HG02981 (cell line): ENCODE measurements at regions not wholly inside any gene's neighbourhood (a gene's known extent, or its start where the extent isn't known, plus 50 kb on each side); places are given as distances from the start of the nearest gene placed in this dataset.

Experiments used
- ATAC-seq: cut with Tn5 transposase; IDR thresholded peaks from one replicate; pipeline ENCODE4 v1.9.1; 2021; ENCODE audit warnings: mild to moderate bottlenecking, moderate library complexity; ENCODE audit not compliant: unreplicated experiment

DNA sequence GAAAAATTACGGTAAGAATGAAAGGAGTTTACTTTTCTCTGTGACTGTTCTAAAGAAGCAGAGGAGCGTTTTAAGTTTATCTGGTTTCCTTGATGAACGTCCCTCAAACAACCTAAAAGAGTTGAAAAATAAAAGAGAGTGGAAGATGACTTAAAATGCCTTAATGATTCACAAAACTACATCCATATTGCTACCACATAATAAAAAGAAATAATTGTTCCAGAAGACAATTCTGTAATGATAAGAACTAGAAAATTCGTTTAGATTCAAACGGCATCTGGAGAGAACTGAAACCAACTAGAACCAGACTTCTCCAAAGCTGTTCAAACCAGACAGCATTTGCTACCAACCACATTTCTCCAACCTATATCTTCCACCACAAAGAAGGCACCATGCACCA lies 68.1 kb downstream of the TEKT4 start:
- no peak for ATAC-seq

DNA sequence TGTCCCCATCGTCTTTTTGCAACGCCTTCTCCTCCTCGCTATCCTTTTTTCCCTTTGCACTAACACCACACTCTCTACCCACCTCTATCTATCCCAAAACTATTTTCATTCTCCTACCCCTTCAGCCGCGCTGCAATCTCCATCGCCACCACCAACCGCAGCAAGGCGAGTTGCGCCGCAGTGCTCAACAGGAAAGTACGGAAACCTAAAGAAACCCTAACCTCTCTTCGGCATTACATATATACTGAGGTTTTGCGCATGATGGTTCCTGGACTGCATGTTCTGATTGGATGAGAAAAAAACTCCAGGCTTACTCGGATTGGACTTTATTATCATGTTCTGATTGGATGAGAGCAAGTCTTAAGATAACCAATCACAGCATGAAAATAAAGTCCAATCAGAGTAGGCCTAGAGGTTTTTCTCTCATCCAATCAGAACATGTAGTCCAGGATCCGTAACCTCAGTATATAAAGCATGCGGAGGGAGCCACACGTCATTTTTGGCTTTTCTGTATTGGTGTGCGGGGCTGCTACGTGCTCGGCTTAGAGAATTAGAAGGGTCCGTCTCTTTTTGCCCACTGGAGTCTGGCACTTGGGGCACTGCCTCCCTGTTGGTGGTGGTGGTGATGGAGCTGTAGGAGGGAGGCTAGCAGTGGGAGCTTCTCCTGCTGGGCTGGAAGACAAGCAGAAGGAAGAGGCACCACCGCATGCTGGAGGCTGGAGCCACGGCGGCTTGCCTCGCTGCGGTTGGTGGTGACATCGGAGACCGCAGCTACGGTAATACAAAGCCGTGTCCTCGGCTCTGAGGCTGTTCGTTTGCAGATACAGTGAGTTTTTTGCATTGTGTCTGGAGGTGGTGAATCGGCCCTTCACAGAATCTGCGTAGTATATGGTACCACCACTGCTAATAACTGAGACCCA lies 76.1 kb downstream of the TEKT4 start:
- ATAC-seq, result no peak

DNA sequence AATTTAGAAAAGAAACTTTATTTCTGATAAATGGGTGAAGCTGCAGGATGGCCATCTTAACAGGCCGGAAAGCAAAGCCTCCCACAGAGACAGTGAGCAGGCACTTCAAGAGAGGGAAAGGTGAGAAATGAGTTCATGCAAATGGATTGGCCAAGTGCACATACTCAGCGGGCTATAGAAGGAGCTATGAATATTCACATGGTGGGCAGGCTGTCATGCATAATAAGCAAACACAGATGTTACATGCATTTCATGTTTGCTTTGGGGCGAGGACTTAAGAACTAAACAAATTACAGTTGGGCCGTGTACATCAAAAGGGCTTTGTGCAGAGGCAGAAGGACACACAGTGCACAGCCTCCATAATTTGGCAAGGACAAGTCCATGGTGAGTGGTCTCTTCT lies 69.8 kb upstream of the MAL start:
- no peak for ATAC-seq

DNA sequence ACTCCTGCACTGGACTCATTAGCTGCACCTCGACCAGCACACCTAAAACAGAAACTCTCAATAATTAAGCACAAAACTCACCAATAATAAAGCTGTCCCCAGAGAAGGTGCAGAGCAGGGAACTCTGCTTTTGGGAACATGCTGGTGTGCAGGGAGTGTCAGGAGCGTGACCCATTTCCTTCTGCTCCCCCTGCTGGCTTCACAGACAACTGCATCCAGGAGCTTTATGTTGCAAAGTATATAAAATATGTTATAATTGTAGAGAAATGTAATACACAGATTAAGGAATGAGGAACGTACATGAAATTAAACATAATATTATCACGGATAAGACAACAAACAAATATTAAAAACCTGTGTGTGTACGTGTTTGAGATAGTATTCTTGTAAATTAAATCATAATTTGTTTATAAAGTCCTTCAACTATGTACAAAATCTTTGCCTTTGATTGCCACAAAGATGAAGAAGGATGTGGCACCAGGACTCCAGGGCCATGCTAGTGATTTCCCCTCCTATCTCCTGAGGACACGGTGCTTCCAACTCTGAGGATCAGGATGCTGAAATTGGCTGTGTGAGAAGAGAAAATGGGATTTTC lies 68.6 kb upstream of the MAL start:
- peak; percentile 75 for ATAC-seq

DNA sequence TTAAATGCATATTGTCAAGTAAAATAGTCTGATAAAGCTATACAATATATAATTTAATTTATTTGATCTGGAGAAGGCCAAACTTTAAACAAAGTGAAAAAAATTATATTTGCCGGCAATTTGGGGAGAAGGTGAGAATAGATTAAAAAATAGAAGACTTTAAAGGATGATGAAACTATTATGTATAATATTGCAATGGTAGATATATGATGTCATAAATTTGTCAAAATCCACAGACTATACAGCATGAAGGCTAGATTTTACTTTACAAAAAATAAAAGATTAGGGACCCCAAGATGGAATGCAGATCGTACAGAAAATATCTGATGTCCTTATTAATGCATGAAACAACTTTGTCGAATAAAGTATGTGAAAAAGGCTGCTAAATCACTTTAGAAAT lies 67.3 kb upstream of the MAL start:
- no peak for ATAC-seq

DNA sequence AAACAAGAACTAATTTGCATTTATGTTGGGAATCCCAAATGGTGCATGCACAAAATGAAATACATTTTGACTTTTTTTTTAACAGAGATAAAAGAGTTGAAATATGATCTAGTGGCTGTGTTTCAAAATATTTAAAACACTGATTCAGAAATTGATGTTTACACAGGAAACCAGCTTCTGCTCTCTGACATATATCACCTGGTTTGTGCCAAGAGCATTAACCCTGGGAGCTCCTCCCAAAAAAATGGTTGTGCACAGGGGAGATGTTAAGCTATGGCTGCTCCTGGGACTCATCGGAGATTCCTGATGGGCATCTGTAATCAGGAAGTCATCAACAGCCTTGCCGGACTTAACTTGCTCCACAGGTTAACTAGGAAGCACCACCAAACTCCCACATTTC lies 65.2 kb upstream of the MAL start:
- no peak for ATAC-seq

DNA sequence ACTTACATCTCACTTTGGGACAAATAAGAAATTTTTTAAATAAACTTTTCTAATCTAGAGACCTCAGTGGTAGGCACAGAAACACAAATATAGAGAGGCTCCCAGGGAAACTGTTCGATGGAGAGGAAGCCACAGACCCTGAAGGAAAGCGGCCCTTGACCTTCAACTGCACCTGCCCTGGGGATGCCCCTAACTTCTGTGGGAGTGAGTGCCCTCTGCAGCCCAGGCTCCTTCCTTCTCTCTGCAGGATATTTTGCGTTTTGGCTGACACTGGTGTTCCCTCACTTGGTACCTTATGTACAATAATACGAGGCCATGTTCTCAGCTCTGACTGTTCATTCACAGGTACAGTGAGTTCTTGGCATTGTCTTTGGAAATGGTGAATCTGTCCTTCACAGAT lies 64.8 kb upstream of the MAL start:
- ATAC-seq, result no peak

DNA sequence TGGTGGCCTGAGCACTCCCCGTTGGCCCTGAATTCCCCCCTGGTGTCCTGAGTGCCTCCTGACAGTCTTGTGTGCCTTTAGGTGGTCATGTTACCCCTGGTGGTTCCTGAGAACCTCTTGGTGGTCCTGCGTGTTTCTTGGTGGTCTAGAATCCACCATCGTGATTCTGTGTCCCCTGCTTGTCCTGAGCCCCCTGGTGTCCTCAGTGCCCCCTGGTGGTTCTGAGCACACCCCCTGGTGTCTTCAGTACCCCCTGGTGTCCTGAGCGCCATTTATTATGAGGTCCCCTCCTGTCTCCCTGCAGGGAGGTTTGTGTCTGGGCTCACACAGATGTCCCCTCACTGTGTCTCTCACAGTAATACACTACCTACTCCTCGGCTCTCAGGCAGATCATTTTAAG lies 61.3 kb upstream of the MAL start:
- ATAC-seq, result no peak

DNA sequence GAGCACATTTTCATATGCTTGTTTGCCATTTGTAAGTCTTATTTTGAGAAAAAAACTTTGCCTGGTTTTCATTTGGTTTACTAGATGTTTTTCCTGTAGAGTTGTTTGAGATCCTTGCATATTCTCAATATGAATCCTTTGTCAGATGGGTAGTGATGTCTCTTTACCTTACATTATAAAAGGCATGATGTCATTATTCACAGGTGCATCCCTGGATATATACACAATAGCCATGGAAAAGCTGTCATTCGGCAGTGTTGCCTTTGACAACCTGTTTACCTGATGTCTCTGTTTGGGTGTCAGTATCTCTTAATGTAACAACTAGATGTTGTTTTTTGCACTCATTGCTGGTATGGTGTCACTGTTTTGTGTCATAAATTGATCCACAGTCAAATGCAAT lies 58.8 kb upstream of the MAL start:
- no peak for ATAC-seq

DNA sequence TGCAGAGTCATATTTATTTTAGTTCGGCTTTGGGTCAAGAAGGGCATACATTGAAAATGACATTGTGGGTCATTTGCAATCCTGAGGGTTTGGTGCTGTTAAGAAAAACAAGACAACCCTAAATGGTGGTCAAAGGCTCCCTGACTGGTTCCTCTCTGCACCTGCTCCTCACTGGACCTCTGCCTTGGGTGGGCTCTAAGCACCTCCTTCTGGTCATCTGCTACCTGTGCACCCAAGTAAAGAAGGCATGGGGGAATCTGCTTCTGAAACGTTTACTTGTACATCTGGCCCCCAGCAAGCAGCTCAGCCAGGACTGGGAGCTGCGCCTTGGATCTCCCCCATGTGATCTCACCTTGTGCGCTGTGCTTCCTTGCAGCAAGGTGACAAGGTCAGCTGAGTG lies 55.2 kb upstream of the MAL start:
- ATAC-seq, result no peak
